ENCODE measurements at regions not wholly inside any gene's neighbourhood (a gene's known extent, or its start where the extent isn't known, plus 50 kb on each side); places are given as distances from the start of the nearest gene placed in this dataset.

GRCh38 chr2:49831698-49832367 lies 677.5 kb upstream of the FSHR start:
- intact Hi-C loops (cut with DNase I) = no loop called here
- no peak overlapping the region for H3K27ac ChIP-seq
- no peaks in the 10 kb centered on the region for H3K9me3 ChIP-seq
- WGBS = 73% methylated on average over 14 of the region's 14 CpGs
- TF ChIP-seq CTCF (IDR thresholded peaks at IDR 0.05) = no peak
- TF ChIP-seq POLR2AphosphoS5 (IDR thresholded peaks at IDR 0.05) = no peak
- no peak for TF ChIP-seq POLR2A (IDR thresholded peaks at IDR 0.05)
- no peak overlapping the region for H3K4me3 ChIP-seq
- H3K27me3 ChIP-seq (replicated peaks; ENCODE audit: insufficient read depth) = no peaks in the 10 kb centered on the region
- H3K36me3 ChIP-seq = no peaks in the 10 kb centered on the region
- no peak for DNase-seq (ENCODE audit: low spot score)
- no peaks in the 10 kb centered on the region for H3K4me1 ChIP-seq (replicated peaks)

GRCh38 chr2:49830846-49831245 lies 676.5 kb upstream of the FSHR start:
- Histone ChIP-seq H3K27me3 (replicated peaks; ENCODE audit: insufficient read depth) (no peaks in the 10 kb centered on the region), H3K36me3 (no peaks in the 10 kb centered on the region), H3K4me1 (replicated peaks) (no peaks in the 10 kb centered on the region), H3K27ac (no peak overlapping the region), H3K9me3 (no peaks in the 10 kb centered on the region), H3K4me3 (no peak overlapping the region)
- WGBS = 60% methylated on average over 3 of the region's 3 CpGs
- intact Hi-C loops (cut with DNase I) = no loop called here
- TF ChIP-seq POLR2AphosphoS5 (IDR thresholded peaks at IDR 0.05) = no peak
- no peak for TF ChIP-seq POLR2A (IDR thresholded peaks at IDR 0.05)
- no peak for TF ChIP-seq CTCF (IDR thresholded peaks at IDR 0.05)
- no peak for DNase-seq (ENCODE audit: low spot score)

DNA sequence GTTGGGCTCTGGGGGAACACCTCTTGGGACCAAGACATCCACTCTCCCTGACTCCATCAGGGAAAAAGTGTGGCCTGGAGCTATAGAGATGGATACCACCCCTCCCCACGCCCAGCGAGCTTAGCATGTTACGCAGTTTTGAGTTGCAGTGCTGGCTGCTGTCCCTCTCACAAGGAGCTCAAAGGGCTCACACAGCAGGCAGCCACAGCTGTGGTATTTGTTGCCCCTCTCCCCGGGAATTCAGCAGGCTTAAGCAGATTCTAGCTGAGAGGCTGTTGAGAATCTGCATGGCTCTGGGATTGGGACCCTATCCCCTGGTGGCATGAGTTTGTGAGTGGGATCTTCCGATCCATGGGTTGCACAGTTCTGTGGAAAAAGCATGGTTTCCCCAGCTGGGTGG lies 673.1 kb upstream of the FSHR start:
- no peaks in the 10 kb centered on the region for H3K27me3 ChIP-seq (replicated peaks; ENCODE audit: insufficient read depth)
- H3K9me3 ChIP-seq = no peaks in the 10 kb centered on the region
- H3K4me1 ChIP-seq (replicated peaks) = no peaks in the 10 kb centered on the region
- intact Hi-C loops (cut with DNase I) = no loop called here
- no peak for DNase-seq (ENCODE audit: low spot score)
- TF ChIP-seq CTCF (IDR thresholded peaks at IDR 0.05) (no peak), POLR2A (IDR thresholded peaks at IDR 0.05) (no peak), POLR2AphosphoS5 (IDR thresholded peaks at IDR 0.05) (no peak)
- H3K27ac ChIP-seq = no peak overlapping the region
- H3K4me3 ChIP-seq = no peak overlapping the region
- no peaks in the 10 kb centered on the region for H3K36me3 ChIP-seq
- 79% methylated on average over 5 of the region's 5 CpGs for WGBS

DNA sequence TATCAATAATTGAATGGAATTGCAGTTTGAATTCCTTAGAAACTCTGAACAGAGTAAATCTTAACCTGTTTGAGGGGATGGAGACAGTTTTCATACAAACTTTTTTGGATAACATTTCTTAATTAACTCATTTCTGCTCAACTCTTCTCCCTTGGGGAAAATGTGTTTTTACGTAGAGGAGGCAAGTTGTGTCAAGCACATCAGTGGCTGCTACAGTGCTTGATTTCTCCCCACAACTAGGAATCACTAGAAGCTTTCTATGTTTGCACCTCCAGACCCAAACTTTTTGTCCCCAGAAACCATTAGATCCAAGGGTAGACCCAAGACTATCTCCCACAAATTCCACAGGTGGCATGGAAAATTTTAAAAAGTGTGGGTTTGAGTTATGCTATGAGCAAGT lies 658.9 kb upstream of the FSHR start:
- Histone ChIP-seq H3K4me1 (replicated peaks) (no peaks in the 10 kb centered on the region), H3K27me3 (replicated peaks; ENCODE audit: insufficient read depth) (no peaks in the 10 kb centered on the region), H3K9me3 (no peaks in the 10 kb centered on the region), H3K27ac (no peak overlapping the region), H3K4me3 (no peak overlapping the region), H3K36me3 (no peaks in the 10 kb centered on the region)
- 83% methylated on average over 1 of the region's 1 CpG for WGBS
- DNase-seq (ENCODE audit: low spot score) = no peak
- TF ChIP-seq POLR2A (IDR thresholded peaks at IDR 0.05) (no peak), CTCF (IDR thresholded peaks at IDR 0.05) (no peak), POLR2AphosphoS5 (IDR thresholded peaks at IDR 0.05) (no peak)
- intact Hi-C loops (cut with DNase I) = no loop called here

GRCh38 chr2:49812730-49813129 lies 658.4 kb upstream of the FSHR start:
- no peak for TF ChIP-seq CTCF (IDR thresholded peaks at IDR 0.05)
- TF ChIP-seq POLR2AphosphoS5 (IDR thresholded peaks at IDR 0.05) = no peak
- no peak for TF ChIP-seq POLR2A (IDR thresholded peaks at IDR 0.05)
- Histone ChIP-seq H3K27me3 (replicated peaks; ENCODE audit: insufficient read depth) (no peaks in the 10 kb centered on the region), H3K9me3 (no peaks in the 10 kb centered on the region), H3K27ac (no peak overlapping the region), H3K4me3 (no peak overlapping the region), H3K4me1 (replicated peaks) (no peaks in the 10 kb centered on the region), H3K36me3 (no peaks in the 10 kb centered on the region)
- no peak for DNase-seq (ENCODE audit: low spot score)
- intact Hi-C loops (cut with DNase I) = no loop called here
